MCF 10A (cell line): ENCODE measurements at regions not wholly inside any gene's neighbourhood (a gene's known extent, or its start where the extent isn't known, plus 50 kb on each side); places are given as distances from the start of the nearest gene placed in this dataset.
"Not testable (repeated sequence)": the region's sequence is repeated elsewhere in the genome, so short reads cannot be mapped to it uniquely, and the experiment has no call there.

ENCODE experiments used
- BruUV-seq: library from RNA; stranded (reverse); fragments of 400-500 nt; replicated peaks from 2 replicates; lab custom pipeline; 2021; lab: Mats Ljungman, UMichigan
- CTCF ChIA-PET: fragments of 300-600 bp; sonication (Branson Sonifier 250); formaldehyde crosslinking; extraction: SDS; loops from one replicate; lab custom pipeline; 2021; ENCODE audit warnings: antibody characterized with exemption, inconsistent platforms; lab: Yijun Ruan, JAX
- POLR2A ChIA-PET: fragments of 300-600, 350-650 bp; sonication (Branson Sonifier 250); formaldehyde crosslinking; extraction: SDS; loops from one replicate; lab custom pipeline; 2020; ENCODE audit warnings: antibody characterized with exemption, inconsistent platforms; lab: Yijun Ruan, JAX
- DNase-seq: peaks from one replicate; pipeline ENCODE4 v3.0.0-alpha.2; 2018; ENCODE audit not compliant: unreplicated experiment
- H3K27ac Mint-ChIP-seq: one replicate; pipeline ENCODE4 v1.8.0; 2022; ENCODE audit warnings: mild to moderate bottlenecking, low read depth, mixed read lengths; ENCODE audit not compliant: unreplicated experiment
- H3K27me3 Mint-ChIP-seq: one replicate; pipeline ENCODE4 v1.8.0; 2022; ENCODE audit warnings: mixed read lengths; ENCODE audit not compliant: insufficient read depth, unreplicated experiment
- H3K36me3 Mint-ChIP-seq: one replicate; pipeline ENCODE4 v1.8.0; 2022; ENCODE audit warnings: mild to moderate bottlenecking, moderate library complexity, mixed read lengths; ENCODE audit not compliant: insufficient read depth, unreplicated experiment
- H3K4me1 Mint-ChIP-seq: one replicate; pipeline ENCODE4 v1.8.0; 2022; ENCODE audit warnings: mixed read lengths; ENCODE audit not compliant: insufficient read depth, unreplicated experiment
- H3K4me3 Mint-ChIP-seq: one replicate; pipeline ENCODE4 v1.8.0; 2022; ENCODE audit warnings: mild to moderate bottlenecking, moderate library complexity, mixed read lengths; ENCODE audit not compliant: unreplicated experiment
- H3K9me3 Mint-ChIP-seq: one replicate; pipeline ENCODE4 v1.8.0; 2022; ENCODE audit warnings: mixed read lengths; ENCODE audit not compliant: unreplicated experiment
- intact Hi-C: fragments of 100-400 bp; cut with micrococcal nuclease; formaldehyde crosslinking; loops from 2 replicates; pipeline ENCODE4 v1.14.1; 2022
- TF ChIP-seq, protein P1 (sequence below): fragments of 200-600 bp; IDR thresholded peaks from one replicate; pipeline ENCODE4 v1.8.0; 2022; ENCODE audit warnings: antibody characterized with exemption, mild to moderate bottlenecking; ENCODE audit not compliant: unreplicated experiment

DNA sequence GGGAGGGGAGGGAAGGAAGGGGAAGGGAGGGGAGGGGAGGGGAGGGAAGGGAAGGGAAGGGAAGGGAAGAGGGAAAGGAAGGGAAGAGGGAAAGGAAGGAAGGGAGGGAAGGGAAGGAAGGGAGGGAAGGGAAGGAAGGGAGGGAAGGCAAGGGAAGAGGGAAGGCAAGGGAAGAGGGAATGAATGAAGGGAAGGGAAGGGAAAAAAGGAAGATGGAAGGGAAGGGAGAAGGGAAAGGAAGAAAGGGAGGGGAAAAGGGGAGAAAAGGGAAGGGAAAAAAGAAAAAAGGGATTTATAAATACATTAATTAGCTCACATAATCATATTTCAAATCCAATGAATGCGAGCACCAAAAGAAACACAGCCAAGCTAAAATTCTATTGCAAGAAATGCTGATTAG lies 202.9 kb upstream of the LRRTM4 start:
- DNase-seq = no peak
- no peaks in the 10 kb centered on the region for H3K36me3 Mint-ChIP-seq
- no peak overlapping the region for H3K27ac Mint-ChIP-seq
- CTCF ChIA-PET = no interaction called here
- H3K27me3 Mint-ChIP-seq = no peaks in the 10 kb centered on the region
- no TSS peak for BruUV-seq
- H3K9me3 Mint-ChIP-seq = no peaks in the 10 kb centered on the region
- no peaks in the 10 kb centered on the region for H3K4me1 Mint-ChIP-seq
- TF ChIP-seq, protein P1, sequence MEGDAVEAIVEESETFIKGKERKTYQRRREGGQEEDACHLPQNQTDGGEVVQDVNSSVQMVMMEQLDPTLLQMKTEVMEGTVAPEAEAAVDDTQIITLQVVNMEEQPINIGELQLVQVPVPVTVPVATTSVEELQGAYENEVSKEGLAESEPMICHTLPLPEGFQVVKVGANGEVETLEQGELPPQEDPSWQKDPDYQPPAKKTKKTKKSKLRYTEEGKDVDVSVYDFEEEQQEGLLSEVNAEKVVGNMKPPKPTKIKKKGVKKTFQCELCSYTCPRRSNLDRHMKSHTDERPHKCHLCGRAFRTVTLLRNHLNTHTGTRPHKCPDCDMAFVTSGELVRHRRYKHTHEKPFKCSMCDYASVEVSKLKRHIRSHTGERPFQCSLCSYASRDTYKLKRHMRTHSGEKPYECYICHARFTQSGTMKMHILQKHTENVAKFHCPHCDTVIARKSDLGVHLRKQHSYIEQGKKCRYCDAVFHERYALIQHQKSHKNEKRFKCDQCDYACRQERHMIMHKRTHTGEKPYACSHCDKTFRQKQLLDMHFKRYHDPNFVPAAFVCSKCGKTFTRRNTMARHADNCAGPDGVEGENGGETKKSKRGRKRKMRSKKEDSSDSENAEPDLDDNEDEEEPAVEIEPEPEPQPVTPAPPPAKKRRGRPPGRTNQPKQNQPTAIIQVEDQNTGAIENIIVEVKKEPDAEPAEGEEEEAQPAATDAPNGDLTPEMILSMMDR = no peak
- no peak overlapping the region for H3K4me3 Mint-ChIP-seq
- intact Hi-C loops = no loop called here
- POLR2A ChIA-PET = no interaction called here

DNA sequence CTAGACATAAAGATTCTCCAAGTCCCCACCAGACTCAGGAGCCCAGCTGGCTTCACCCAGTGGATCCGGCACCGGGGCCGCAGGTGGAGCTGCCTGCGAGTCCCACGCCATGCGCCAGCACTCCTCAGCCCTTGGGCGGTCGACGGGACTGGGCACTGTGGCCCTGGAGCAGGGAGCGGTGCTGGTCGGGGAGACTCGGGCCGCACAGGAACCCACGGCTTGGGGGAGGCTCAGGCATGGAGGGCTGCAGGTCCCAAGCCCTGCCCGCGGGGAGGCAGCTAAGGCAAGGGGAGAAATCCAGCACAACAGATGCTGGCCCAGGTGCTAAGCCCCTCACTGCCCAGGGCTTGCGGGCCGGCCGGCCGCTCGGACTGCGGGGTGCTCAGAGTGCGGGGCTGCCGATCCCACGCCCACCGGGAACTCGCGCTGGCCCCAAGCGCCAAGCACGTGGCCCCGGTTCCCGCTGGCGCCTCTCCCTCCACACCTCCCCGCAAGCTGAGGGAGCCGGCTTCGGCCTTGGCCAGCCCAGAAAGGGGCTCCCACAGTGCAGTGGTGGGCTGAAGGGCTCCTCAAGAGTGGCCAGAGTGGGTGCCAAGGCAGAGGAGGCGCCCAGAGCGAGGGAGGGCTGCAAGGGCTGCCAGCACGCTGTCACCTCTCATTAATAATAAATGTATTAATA lies 212.6 kb upstream of the LRRTM4 start:
- H3K4me3 Mint-ChIP-seq, H3K36me3 Mint-ChIP-seq, H3K27me3 Mint-ChIP-seq, H3K27ac Mint-ChIP-seq, intact Hi-C loops, H3K4me1 Mint-ChIP-seq, BruUV-seq, H3K9me3 Mint-ChIP-seq, DNase-seq, POLR2A ChIA-PET: not testable (repeated sequence)
- CTCF ChIA-PET = interaction anchor here (0.6 kb wide), 1 partner anchor 1768 kb away, joined by 3 read pairs; no protein-coding TSS in a partner anchor

DNA sequence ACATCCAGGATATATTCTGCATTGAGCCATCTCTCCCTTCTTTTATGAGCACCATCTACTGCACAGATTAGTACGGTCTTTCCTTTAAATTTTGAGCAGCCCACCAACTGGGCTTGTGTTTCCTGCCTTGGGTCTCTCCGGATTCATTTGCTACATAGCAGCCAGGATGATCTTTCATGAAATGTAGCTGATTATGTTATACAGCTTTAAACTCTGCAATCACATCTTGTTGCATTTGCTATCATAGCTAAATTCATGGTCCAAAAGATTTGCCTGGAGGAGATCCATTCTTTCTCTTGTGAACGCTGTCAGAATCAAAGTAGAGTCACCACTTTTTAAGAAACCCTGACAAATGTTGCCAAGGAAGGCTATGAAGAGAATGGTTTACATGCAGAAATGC lies 215.1 kb upstream of the LRRTM4 start:
- BruUV-seq = no TSS peak
- peaks cover 7% of the 10 kb centered on the region for H3K9me3 Mint-ChIP-seq

DNA sequence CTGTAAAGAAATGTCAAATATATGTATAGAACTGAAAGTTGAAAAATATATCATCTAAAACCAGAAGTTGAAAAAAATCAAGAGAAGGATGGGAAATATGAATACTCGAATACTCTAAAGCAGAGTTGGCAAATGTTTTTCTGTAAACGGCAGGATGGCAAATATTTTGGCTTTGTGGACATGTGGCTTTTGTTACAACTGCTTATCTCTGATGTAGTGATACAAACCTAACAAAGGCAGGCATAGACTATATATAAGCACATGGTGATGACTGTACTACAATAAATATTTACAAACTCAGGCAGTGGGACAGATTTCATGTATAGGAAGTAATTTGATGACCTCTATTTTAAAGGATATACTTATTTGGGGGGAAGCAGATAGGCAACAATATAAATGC lies 224.6 kb upstream of the LRRTM4 start:
- no peak overlapping the region for H3K27ac Mint-ChIP-seq
- intact Hi-C loops = no loop called here
- CTCF ChIA-PET = no interaction called here
- POLR2A ChIA-PET = no interaction called here
- no peaks in the 10 kb centered on the region for H3K9me3 Mint-ChIP-seq
- TF ChIP-seq, protein P1 = no peak
- BruUV-seq = no TSS peak
- no peak for DNase-seq
- no peaks in the 10 kb centered on the region for H3K27me3 Mint-ChIP-seq
- no peak overlapping the region for H3K4me3 Mint-ChIP-seq
- H3K36me3 Mint-ChIP-seq = no peaks in the 10 kb centered on the region
- H3K4me1 Mint-ChIP-seq = no peaks in the 10 kb centered on the region

More for the DNA sequence above, 215.1 kb upstream of the LRRTM4 start:
- TF ChIP-seq, protein P1 = no peak
- intact Hi-C loops = no loop called here
- Mint-ChIP-seq H3K4me1 (no peaks in the 10 kb centered on the region), H3K36me3 (no peaks in the 10 kb centered on the region), H3K4me3 (no peak overlapping the region), H3K27ac (no peak overlapping the region), H3K27me3 (no peaks in the 10 kb centered on the region)
- CTCF ChIA-PET = no interaction called here
- POLR2A ChIA-PET = no interaction called here
- DNase-seq = no peak

DNA sequence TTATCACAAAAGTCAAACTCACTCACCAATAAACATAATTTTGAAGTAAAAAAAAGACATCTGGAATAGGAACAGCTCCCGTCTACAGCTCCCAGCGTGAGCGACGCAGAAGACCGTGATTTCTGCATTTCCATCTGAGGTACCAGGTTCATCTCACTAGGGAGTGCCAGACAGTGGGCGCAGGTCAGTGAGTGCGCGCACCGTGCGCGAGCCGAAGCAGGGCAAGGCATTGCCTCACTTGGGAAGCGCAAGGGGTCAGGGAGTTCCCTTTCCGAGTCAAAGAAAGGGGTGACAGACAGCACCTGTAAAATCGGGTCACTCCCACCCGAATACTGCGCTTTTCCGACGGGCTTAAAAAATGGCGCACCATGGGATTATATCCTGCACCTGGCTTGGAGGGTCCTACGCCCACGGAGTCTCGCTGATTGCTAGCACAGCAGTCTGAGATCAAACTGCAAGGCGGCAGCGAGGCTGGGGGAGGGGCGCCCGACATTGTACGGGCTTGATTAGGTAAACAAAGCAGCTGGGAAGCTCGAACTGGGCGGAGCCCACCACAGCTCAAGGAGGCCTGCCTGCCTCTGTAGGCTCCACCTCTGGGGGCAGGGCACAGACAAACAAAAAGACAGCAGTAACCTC lies 231.7 kb upstream of the LRRTM4 start:
- H3K4me1 Mint-ChIP-seq, H3K4me3 Mint-ChIP-seq, intact Hi-C loops: not testable (repeated sequence)

More for the DNA sequence above, 231.7 kb upstream of the LRRTM4 start:
- H3K27me3 Mint-ChIP-seq, POLR2A ChIA-PET, DNase-seq, CTCF ChIA-PET, H3K9me3 Mint-ChIP-seq, BruUV-seq, H3K36me3 Mint-ChIP-seq, H3K27ac Mint-ChIP-seq: not testable (repeated sequence)
